GM12865 (cell line): ENCODE measurements at regions not wholly inside any gene's neighbourhood (a gene's known extent, or its start where the extent isn't known, plus 50 kb on each side); places are given as distances from the start of the nearest gene placed in this dataset.
A peak's percentile ranks its signal among the peaks of the same experiment; 100 is the strongest.

Experiments
- DNase-seq: peaks from one replicate; pipeline ENCODE4 v3.0.0; 2010; ENCODE audit warnings: low read depth
- H3K4me3 ChIP-seq: 2 replicates; pipeline ENCODE4 v1.5.1; 2011; ENCODE audit warnings: mild to moderate bottlenecking, low read depth, low read length, control low read depth
- CTCF ChIP-seq: IDR thresholded peaks from 2 replicates; pipeline ENCODE4 v1.5.1; 2011; ENCODE audit warnings: low read length, control low read depth, low read depth, inconsistent platforms; ENCODE audit not compliant: insufficient read depth; ENCODE audit errors: missing control alignments

DNA sequence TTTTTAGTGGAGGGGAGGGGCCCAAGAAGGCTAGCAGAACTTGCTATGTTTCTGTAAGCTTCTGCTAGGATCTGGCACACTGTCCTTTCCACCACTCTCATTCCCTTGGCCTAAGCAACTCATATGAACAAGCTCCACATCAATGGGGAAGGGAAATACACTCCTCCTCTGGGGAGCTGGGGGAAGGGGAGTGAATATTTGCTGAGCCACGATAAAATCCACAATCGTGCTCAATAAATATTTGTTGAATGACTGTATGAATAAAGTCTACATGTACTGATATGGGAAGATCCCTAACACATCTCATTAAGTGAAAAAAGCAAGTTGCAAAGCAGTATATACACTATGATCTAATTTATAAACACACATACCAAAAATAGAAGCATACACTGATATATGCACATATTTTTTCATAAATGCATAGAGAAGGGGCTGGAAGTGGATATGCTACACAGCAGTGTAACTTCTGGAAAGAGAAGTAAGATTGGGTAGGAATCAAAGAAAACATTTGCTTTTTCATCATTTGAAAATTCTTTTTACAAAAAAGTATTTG lies 95.8 kb upstream of the EFHC2 start:
- TF ChIP-seq CTCF: no peak
- no peak overlapping the region for H3K4me3 ChIP-seq
- no peak for DNase-seq

- DNase-seq: no peak
- no peak for TF ChIP-seq CTCF
Measured at GRCh38 chrX:44435047-44435446, 91.6 kb upstream of the EFHC2 start.

GRCh38 chrX:44433556-44433955 lies 90.1 kb upstream of the EFHC2 start:
- TF ChIP-seq CTCF: no peak

More at GRCh38 chrX:44435047-44435446, 91.6 kb upstream of the EFHC2 start:
- no peak overlapping the region for H3K4me3 ChIP-seq

DNA sequence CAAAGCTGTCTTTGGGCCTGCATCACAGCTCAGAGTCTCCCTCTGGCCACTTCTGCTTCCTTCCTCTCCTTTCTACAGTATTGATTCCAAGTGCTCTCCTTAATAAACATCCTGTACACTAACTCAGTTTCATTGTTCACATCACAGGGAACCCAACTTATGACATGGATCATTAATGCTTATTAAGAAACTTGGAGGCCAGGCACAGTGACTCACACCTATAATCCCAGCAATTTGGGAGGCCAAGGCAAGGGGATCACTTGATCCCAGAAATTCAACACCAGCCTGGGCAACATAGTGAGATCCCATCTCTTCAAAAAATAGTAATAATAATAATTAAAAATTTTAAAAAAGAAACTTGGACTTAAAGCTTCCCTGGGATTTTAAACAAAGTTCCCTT lies 89.2 kb upstream of the EFHC2 start:
- TF ChIP-seq CTCF: no peak
- DNase-seq: peak; percentile 0
- no peak overlapping the region for H3K4me3 ChIP-seq

More at GRCh38 chrX:44433556-44433955, 90.1 kb upstream of the EFHC2 start:
- DNase-seq: no peak
- H3K4me3 ChIP-seq: no peak overlapping the region

- no peak overlapping the region for H3K4me3 ChIP-seq
- no peak for DNase-seq
- no peak for TF ChIP-seq CTCF
Measured at GRCh38 chrX:44431194-44431593, 87.7 kb upstream of the EFHC2 start.

DNA sequence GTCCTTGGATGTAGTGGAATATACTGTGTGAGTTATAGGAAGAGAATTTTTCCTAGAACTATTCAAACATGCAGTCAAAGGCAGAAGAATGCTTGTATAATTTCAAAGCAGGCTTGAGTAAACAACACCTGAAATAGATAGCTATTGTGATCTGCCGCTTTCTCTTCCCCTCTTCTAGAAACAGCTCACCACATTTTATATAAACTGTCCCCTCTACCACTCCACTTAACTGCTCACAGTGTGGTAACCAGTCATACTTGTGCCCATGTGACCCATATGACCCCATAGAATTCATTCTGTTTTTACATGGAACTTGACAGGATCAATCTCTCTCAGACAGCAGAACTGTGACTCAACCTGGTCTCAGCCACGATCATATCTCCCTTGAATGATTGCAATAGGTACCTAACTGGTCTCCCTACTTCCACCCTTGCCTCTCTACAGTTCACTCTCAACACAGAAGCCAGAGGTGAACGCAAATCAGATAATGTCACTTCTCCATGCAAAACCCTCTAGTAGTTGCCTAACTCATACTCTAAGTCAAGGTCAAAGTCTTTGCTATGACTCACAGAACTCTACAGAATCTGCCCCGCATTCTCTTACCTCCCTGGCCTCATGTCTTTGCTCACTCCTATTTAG lies 85.6 kb upstream of the EFHC2 start:
- no peak for DNase-seq
- no peak for TF ChIP-seq CTCF
- no peak overlapping the region for H3K4me3 ChIP-seq

DNA sequence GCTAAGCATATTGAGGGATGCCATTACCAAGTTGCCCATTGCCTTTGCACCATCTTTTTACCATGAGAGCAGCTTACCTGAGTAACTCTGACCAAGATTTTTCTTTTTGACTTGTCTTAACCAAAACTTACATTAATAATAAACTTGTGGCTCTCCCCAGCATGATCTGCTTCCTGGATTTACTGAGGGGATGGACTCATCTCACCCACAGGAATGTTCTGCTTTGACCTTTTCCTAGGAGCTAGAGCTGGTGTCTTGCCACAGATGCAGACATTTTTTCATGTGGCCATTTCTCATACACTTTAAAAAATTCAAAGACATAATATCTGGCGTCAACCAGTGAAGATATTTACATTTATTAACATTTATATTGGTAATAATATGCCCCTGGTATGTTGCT lies 79.2 kb upstream of the EFHC2 start:
- DNase-seq: no peak
- TF ChIP-seq CTCF: no peak
- H3K4me3 ChIP-seq: no peak overlapping the region
